ENCODE measurements at regions not wholly inside any gene's neighbourhood (a gene's known extent, or its start where the extent isn't known, plus 50 kb on each side); places are given as distances from the start of the nearest gene placed in this dataset.

DNA sequence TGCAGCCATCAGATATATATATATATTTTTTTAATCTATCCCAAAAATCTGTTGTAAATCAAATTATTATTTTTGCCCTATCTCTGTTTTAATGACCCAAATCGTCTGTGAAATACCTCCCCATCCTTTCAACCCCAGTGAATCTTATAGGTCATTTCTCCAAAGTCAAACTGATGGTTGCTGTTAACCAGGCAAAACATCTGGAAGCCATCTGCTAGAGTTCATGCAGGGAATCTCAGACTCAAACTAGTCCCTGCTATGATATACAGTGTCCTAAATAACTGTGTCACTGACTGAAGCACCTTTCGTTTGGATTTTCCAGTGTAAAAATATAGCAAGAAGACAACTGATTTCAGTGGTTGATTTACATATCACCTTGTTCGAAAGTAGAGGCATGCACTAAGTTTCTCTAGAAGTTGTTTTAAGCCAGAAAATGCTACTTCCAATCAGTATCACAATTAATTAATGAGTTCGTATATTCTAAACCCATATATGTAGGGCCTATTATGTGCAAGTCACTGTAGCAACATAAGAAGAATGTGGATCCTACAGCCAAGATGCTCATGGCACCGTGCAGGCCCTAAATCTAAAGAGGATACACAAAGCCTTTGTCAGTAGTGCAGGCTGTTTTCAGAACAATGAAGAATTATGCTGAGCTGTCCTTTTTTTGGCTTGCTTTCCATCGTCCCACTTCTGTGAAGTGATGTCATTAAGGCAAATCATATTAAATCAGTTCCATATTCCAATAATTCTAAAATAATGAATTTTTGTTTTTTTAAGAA lies 566.0 kb downstream of the STK39 start:
- in situ Hi-C loops (cut with HindIII; ENCODE audit: low pct_ligation_motif_present, low sequenced_read_pairs), result no loop called here
- H3K27ac ChIP-seq, result no peak overlapping the region
- no peak overlapping the region for H3K4me3 ChIP-seq (ENCODE audit: low read depth, low read length)
- no peaks in the 10 kb centered on the region for H3K27me3 ChIP-seq (replicated peaks)
- H3K36me3 ChIP-seq (replicated peaks), result no peaks in the 10 kb centered on the region
- TF ChIP-seq, protein P1, sequence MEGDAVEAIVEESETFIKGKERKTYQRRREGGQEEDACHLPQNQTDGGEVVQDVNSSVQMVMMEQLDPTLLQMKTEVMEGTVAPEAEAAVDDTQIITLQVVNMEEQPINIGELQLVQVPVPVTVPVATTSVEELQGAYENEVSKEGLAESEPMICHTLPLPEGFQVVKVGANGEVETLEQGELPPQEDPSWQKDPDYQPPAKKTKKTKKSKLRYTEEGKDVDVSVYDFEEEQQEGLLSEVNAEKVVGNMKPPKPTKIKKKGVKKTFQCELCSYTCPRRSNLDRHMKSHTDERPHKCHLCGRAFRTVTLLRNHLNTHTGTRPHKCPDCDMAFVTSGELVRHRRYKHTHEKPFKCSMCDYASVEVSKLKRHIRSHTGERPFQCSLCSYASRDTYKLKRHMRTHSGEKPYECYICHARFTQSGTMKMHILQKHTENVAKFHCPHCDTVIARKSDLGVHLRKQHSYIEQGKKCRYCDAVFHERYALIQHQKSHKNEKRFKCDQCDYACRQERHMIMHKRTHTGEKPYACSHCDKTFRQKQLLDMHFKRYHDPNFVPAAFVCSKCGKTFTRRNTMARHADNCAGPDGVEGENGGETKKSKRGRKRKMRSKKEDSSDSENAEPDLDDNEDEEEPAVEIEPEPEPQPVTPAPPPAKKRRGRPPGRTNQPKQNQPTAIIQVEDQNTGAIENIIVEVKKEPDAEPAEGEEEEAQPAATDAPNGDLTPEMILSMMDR (IDR thresholded peaks at IDR 0.05; ENCODE audit: low read depth, low read length, missing control alignments), result no peak
- DNase-seq, result no peak

DNA sequence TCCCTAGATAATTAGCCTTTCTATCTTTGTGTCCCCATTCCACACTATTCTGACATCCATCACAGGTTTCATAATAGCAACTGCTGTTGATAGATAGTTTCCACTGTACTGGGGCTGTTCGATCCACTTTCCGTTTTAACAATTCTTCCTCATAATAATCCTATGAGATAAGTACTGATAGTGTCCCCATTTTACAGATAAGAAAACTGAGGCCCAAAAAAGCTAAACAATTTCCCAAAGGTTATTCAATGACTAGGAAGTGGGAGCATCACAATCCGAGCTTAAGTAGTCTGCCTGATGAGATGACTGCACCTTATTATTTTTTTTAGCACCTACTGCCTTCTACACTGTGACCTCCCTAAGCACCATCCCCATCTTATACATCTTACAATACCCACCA lies 569.2 kb downstream of the STK39 start:
- Histone ChIP-seq H3K4me3 (ENCODE audit: low read depth, low read length) (no peak overlapping the region), H3K27ac (no peak overlapping the region), H3K36me3 (replicated peaks) (no peaks in the 10 kb centered on the region), H3K27me3 (replicated peaks) (no peaks in the 10 kb centered on the region)
- DNase-seq, result no peak
- TF ChIP-seq, protein P1 (IDR thresholded peaks at IDR 0.05; ENCODE audit: low read depth, low read length, missing control alignments), result no peak
- in situ Hi-C loops (cut with HindIII; ENCODE audit: low pct_ligation_motif_present, low sequenced_read_pairs), result no loop called here

- in situ Hi-C loops (cut with HindIII; ENCODE audit: low pct_ligation_motif_present, low sequenced_read_pairs), result no loop called here
- DNase-seq, result no peak
- TF ChIP-seq, protein P1 (IDR thresholded peaks at IDR 0.05; ENCODE audit: low read depth, low read length, missing control alignments), result no peak
Measured at GRCh38 chr2:167675906-167676305, 571.5 kb downstream of the STK39 start.

DNA sequence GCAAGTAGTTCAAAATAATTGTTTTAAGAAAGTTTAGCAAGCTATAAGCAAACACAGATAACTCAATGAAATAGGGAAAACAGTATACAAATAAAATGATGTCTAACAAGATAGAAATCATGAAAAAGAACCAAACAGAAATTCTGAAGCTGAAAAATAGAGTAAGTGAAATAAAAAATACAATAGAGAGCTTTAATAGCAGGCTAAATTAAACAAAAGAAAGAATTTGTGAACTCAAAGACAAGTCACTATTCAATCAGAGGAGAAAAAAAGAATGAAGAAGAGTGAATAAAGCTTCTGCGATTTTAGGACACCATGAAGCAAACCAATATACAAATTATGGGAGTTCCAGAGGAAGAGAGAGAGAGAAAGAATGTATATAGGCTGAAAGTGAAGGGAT lies 576.8 kb downstream of the STK39 start:
- TF ChIP-seq, protein P1 (IDR thresholded peaks at IDR 0.05; ENCODE audit: low read depth, low read length, missing control alignments), result no peak
- no peak overlapping the region for H3K27ac ChIP-seq
- no peak overlapping the region for H3K4me3 ChIP-seq (ENCODE audit: low read depth, low read length)
- no peaks in the 10 kb centered on the region for H3K27me3 ChIP-seq (replicated peaks)
- in situ Hi-C loops (cut with HindIII; ENCODE audit: low pct_ligation_motif_present, low sequenced_read_pairs), result no loop called here
- no peak for DNase-seq
- H3K36me3 ChIP-seq (replicated peaks), result no peaks in the 10 kb centered on the region

More at GRCh38 chr2:167675906-167676305, 571.5 kb downstream of the STK39 start:
- no peaks in the 10 kb centered on the region for H3K27me3 ChIP-seq (replicated peaks)
- no peak overlapping the region for H3K27ac ChIP-seq
- H3K36me3 ChIP-seq (replicated peaks), result no peaks in the 10 kb centered on the region
- no peak overlapping the region for H3K4me3 ChIP-seq (ENCODE audit: low read depth, low read length)

GRCh38 chr2:167653131-167653530 lies 594.3 kb downstream of the STK39 start:
- H3K27ac ChIP-seq, result no peak overlapping the region
- no peak overlapping the region for H3K4me3 ChIP-seq (ENCODE audit: low read depth, low read length)
- H3K27me3 ChIP-seq (replicated peaks), result no peaks in the 10 kb centered on the region
- DNase-seq, result no peak
- H3K36me3 ChIP-seq (replicated peaks), result no peaks in the 10 kb centered on the region
- in situ Hi-C loops (cut with HindIII; ENCODE audit: low pct_ligation_motif_present, low sequenced_read_pairs), result no loop called here
- TF ChIP-seq, protein P1 (IDR thresholded peaks at IDR 0.05; ENCODE audit: low read depth, low read length, missing control alignments), result no peak

GRCh38 chr2:167652401-167652800 lies 595.0 kb downstream of the STK39 start:
- in situ Hi-C loops (cut with HindIII; ENCODE audit: low pct_ligation_motif_present, low sequenced_read_pairs), result no loop called here

More at GRCh38 chr2:167652401-167652800, 595.0 kb downstream of the STK39 start:
- Histone ChIP-seq H3K27me3 (replicated peaks) (no peaks in the 10 kb centered on the region), H3K27ac (no peak overlapping the region), H3K4me3 (ENCODE audit: low read depth, low read length) (no peak overlapping the region), H3K36me3 (replicated peaks) (no peaks in the 10 kb centered on the region)
- peak; percentile 1 for DNase-seq
- TF ChIP-seq, protein P1 (IDR thresholded peaks at IDR 0.05; ENCODE audit: low read depth, low read length, missing control alignments), result no peak
